ENCODE measurements at regions not wholly inside any gene's neighbourhood (a gene's known extent, or its start where the extent isn't known, plus 50 kb on each side); places are given as distances from the start of the nearest gene placed in this dataset.
"Not testable (repeated sequence)": the region's sequence is repeated elsewhere in the genome, so short reads cannot be mapped to it uniquely, and the experiment has no call there.

DNA sequence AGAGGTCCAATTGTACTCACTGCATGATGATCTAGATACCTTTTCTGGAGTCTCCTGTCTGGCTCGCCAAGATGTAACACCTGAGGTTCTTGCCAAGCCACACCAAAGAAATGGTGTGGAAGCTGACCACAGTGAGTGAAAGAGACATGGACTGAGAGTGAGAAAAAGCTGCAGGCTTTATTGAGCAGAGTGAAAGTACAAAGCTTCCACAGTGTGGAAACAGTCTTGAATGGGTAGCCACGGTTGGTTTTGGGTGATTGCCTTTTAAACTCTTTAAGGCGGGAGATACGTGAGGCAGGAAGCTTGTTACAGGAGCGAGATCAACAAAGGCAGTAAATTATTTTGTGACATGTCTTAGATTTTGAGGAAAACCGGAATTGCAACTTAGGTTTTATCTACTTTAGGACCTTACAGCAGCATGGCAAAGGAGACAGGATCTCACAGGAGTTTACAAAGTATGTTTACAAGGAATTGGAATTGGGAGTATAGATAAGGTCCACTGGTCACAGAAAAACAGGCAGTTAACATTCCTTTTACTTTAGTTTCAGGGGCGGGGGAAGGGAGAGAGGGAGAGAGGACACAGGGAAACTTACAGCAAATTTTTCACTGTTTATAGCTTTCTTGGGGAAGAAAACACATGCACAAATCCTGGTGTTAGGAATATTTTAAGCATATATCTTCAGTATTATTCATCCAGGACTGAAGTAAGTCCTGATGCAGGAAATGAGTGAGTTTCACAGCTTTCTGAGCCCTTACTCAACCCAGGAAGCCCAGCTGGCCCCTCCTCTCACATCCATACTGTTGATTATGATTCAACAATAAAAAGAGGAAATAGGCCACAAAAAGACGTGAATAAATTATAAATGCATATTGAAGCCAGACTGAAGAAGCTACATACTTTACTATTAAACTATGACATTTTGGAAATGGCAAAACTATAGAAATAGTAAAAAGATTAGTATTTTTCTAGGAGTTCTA, 257.6 kb upstream of the MBL2 start:
- CTCF ChIA-PET; ATAC-seq; H3K9me2 ChIP-seq (ENCODE audit: insufficient read depth); H4K20me1 ChIP-seq (ENCODE audit: insufficient read depth); intact Hi-C loops (cut with micrococcal nuclease); H2AFZ ChIP-seq (ENCODE audit: low read depth, low read length, poor library complexity, severe bottlenecking); H3K79me2 ChIP-seq (ENCODE audit: insufficient read depth, low read length); H3K4me2 ChIP-seq (ENCODE audit: low read length); H3K4me3 ChIP-seq (replicated peaks in 1 of 2; ENCODE audit: low read depth in 1 of 2, low read length in 2 of 2); BruUV-seq (replicated peaks); H3K9me3 ChIP-seq (ENCODE audit: control insufficient read depth in 1 of 2, insufficient read depth in 1 of 2, low read depth in 1 of 2, low read length in 2 of 2); H3K27me3 ChIP-seq (ENCODE audit: insufficient read depth, low read length); H3K36me3 ChIP-seq (ENCODE audit: control insufficient read depth in 1 of 2, insufficient read depth in 2 of 2, low read length in 2 of 2); POLR2A ChIA-PET; H3K4me1 ChIP-seq (ENCODE audit: control insufficient read depth in 1 of 2, insufficient read depth in 2 of 2, low read length in 2 of 2); H3K27ac ChIP-seq (ENCODE audit: low read depth, low read length); RAD21 ChIA-PET (ENCODE audit: low non-redundant PET in 1 of 2, low total read pairs in 2 of 2, uncharacterized antibody in 2 of 2, unreplicated experiment in 2 of 2); H3K9ac ChIP-seq (ENCODE audit: low read length); DNase-seq (ENCODE audit: low read depth, low spot score): not testable (repeated sequence)

GRCh38 chr10:53029449-53029848, 256.9 kb upstream of the MBL2 start:
- H3K9me2 ChIP-seq (ENCODE audit: insufficient read depth) = no peaks in the 10 kb centered on the region
- no peaks in the 10 kb centered on the region for H3K4me1 ChIP-seq (ENCODE audit: control insufficient read depth in 1 of 2, insufficient read depth in 2 of 2, low read length in 2 of 2)
- H3K4me2 ChIP-seq (ENCODE audit: low read length) = no peak overlapping the region
- ChIA-PET CTCF (no interaction called here), POLR2A (no interaction called here), RAD21 (ENCODE audit: low non-redundant PET in 1 of 2, low total read pairs in 2 of 2, uncharacterized antibody in 2 of 2, unreplicated experiment in 2 of 2) (no interaction called here)
- no peak for TF ChIP-seq CEBPB (IDR thresholded peaks at IDR 0.05; ENCODE audit: low read depth)
- no peak for TF ChIP-seq FOSL1 (IDR thresholded peaks at IDR 0.05; ENCODE audit: low read depth)
- no peak for TF ChIP-seq ZNF274 (IDR thresholded peaks at IDR 0.05; ENCODE audit: low read depth, low read length)
- H3K27me3 ChIP-seq (ENCODE audit: insufficient read depth, low read length) = no peaks in the 10 kb centered on the region
- no peak overlapping the region for H3K4me3 ChIP-seq (replicated peaks in 1 of 2; ENCODE audit: low read depth in 1 of 2, low read length in 2 of 2)
- H2AFZ ChIP-seq (ENCODE audit: low read depth, low read length, poor library complexity, severe bottlenecking) = no peak overlapping the region
- no peak overlapping the region for H3K9ac ChIP-seq (ENCODE audit: low read length)
- no peak for DNase-seq (ENCODE audit: low read depth, low spot score)
- intact Hi-C loops (cut with micrococcal nuclease) = no loop called here
- no peaks in the 10 kb centered on the region for H3K79me2 ChIP-seq (ENCODE audit: insufficient read depth, low read length)
- H4K20me1 ChIP-seq (ENCODE audit: insufficient read depth) = no peaks in the 10 kb centered on the region
- no TSS peak for BruUV-seq (replicated peaks)
- no peak overlapping the region for H3K27ac ChIP-seq (ENCODE audit: low read depth, low read length)
- H3K9me3 ChIP-seq (ENCODE audit: control insufficient read depth in 1 of 2, insufficient read depth in 1 of 2, low read depth in 1 of 2, low read length in 2 of 2) = peaks cover 0 to 4% of the 10 kb centered on the region in 2 experiments; a peak in 2 of 4 replicates
- H3K36me3 ChIP-seq (ENCODE audit: control insufficient read depth in 1 of 2, insufficient read depth in 2 of 2, low read length in 2 of 2) = no peaks in the 10 kb centered on the region
- no peak for ATAC-seq

GRCh38 chr10:53025765-53026164, 253.2 kb upstream of the MBL2 start:
- DNase-seq (ENCODE audit: low read depth, low spot score); intact Hi-C loops (cut with micrococcal nuclease); H3K27me3 ChIP-seq (ENCODE audit: insufficient read depth, low read length); H3K4me3 ChIP-seq (replicated peaks in 1 of 2; ENCODE audit: low read depth in 1 of 2, low read length in 2 of 2); H3K4me2 ChIP-seq (ENCODE audit: low read length); RAD21 ChIA-PET (ENCODE audit: low non-redundant PET in 1 of 2, low total read pairs in 2 of 2, uncharacterized antibody in 2 of 2, unreplicated experiment in 2 of 2); H3K36me3 ChIP-seq (ENCODE audit: control insufficient read depth in 1 of 2, insufficient read depth in 2 of 2, low read length in 2 of 2); BruUV-seq (replicated peaks); H2AFZ ChIP-seq (ENCODE audit: low read depth, low read length, poor library complexity, severe bottlenecking); POLR2A ChIA-PET; H3K79me2 ChIP-seq (ENCODE audit: insufficient read depth, low read length); H3K4me1 ChIP-seq (ENCODE audit: control insufficient read depth in 1 of 2, insufficient read depth in 2 of 2, low read length in 2 of 2); CTCF ChIA-PET; H3K9me2 ChIP-seq (ENCODE audit: insufficient read depth); H3K27ac ChIP-seq (ENCODE audit: low read depth, low read length); H4K20me1 ChIP-seq (ENCODE audit: insufficient read depth); ATAC-seq; H3K9me3 ChIP-seq (ENCODE audit: control insufficient read depth in 1 of 2, insufficient read depth in 1 of 2, low read depth in 1 of 2, low read length in 2 of 2); H3K9ac ChIP-seq (ENCODE audit: low read length): not testable (repeated sequence)
